HK-2 (cell line): ENCODE measurements at regions not wholly inside any gene's neighbourhood (a gene's known extent, or its start where the extent isn't known, plus 50 kb on each side); places are given as distances from the start of the nearest gene placed in this dataset.

Experiments
- DNase-seq: peaks from one replicate; pipeline ENCODE4 v3.0.0-alpha.2; 2018; ENCODE audit not compliant: unreplicated experiment

GRCh38 chr7:438361-438760 is 81.3 kb downstream of the PDGFA start:
- DNase-seq = no peak

- DNase-seq = no peak
Measured at GRCh38 chr7:438916-439315, 80.7 kb downstream of the PDGFA start.

- no peak for DNase-seq
Measured at GRCh38 chr7:440059-440749, 79.4 kb downstream of the PDGFA start.

- no peak for DNase-seq
Measured at GRCh38 chr7:441684-442421, 77.8 kb downstream of the PDGFA start.

- DNase-seq = no peak
Measured at GRCh38 chr7:442457-442856, 77.2 kb downstream of the PDGFA start.

- DNase-seq = no peak
Measured at GRCh38 chr7:443279-443833, 76.3 kb downstream of the PDGFA start.

GRCh38 chr7:444606-445005 is 75.0 kb downstream of the PDGFA start:
- DNase-seq = no peak

GRCh38 chr7:445020-445419 is 74.6 kb downstream of the PDGFA start:
- no peak for DNase-seq

GRCh38 chr7:445563-446288 is 73.9 kb downstream of the PDGFA start:
- no peak for DNase-seq

GRCh38 chr7:446289-446935 is 73.2 kb downstream of the PDGFA start:
- no peak for DNase-seq
